Astrocyte of the spinal cord (primary cell): ENCODE measurements at regions not wholly inside any gene's neighbourhood (a gene's known extent, or its start where the extent isn't known, plus 50 kb on each side); places are given as distances from the start of the nearest gene placed in this dataset.

Source experiments
- DNase-seq: peaks from one replicate; pipeline ENCODE4 v3.0.0; 2011; ENCODE audit warnings: low read depth, low spot score
- H3K4me3 ChIP-seq: 2 replicates; pipeline ENCODE4 v1.5.1; 2011; ENCODE audit warnings: low read depth, mild to moderate bottlenecking, low read length, moderate library complexity
- in situ Hi-C: cut with HindIII; loops from 2 replicates; pipeline ENCODE4 v1.10.0; 2017; ENCODE audit warnings: low sequenced_read_pairs
- TF ChIP-seq, protein P1 (sequence below): IDR thresholded peaks from 2 replicates; pipeline ENCODE4 v1.5.1; 2012; ENCODE audit warnings: low read depth, mild to moderate bottlenecking, low read length, inconsistent platforms

DNA sequence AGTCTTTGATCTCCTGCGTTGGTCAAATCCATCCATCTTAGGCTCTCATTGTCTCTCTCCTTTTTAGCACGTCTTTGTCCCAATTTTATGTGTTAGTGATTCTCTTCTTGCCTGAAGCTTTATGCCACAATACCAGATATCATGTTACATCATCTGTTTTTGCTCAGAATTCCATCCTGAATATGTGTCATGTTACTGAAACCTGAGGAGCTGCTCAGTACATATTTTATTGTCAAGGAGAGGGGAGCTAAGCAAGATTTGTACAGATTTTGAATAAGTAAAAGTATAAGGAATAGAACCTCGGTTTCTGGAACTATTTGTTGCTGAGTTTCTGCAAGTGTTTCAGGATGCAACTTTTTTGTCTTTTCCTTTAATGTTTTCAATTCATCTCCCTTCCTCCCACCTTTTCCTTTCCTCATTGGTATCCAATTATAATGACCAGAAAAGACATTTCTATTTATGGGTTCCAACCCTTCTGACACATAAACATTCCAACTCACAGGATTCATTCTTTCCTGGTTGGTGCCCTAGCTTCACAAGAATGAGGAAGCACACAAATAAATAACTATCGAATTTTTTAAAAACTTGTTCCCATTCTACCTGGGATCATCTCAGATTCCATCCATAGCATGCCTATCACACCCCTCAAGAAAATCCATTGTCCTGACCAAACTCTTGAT, 291.8 kb downstream of the CRPPA start:
- TF ChIP-seq, protein P1, sequence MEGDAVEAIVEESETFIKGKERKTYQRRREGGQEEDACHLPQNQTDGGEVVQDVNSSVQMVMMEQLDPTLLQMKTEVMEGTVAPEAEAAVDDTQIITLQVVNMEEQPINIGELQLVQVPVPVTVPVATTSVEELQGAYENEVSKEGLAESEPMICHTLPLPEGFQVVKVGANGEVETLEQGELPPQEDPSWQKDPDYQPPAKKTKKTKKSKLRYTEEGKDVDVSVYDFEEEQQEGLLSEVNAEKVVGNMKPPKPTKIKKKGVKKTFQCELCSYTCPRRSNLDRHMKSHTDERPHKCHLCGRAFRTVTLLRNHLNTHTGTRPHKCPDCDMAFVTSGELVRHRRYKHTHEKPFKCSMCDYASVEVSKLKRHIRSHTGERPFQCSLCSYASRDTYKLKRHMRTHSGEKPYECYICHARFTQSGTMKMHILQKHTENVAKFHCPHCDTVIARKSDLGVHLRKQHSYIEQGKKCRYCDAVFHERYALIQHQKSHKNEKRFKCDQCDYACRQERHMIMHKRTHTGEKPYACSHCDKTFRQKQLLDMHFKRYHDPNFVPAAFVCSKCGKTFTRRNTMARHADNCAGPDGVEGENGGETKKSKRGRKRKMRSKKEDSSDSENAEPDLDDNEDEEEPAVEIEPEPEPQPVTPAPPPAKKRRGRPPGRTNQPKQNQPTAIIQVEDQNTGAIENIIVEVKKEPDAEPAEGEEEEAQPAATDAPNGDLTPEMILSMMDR: no peak
- peak; percentile 85 for DNase-seq
- in situ Hi-C loops: no loop called here
- no peak overlapping the region for H3K4me3 ChIP-seq

DNA sequence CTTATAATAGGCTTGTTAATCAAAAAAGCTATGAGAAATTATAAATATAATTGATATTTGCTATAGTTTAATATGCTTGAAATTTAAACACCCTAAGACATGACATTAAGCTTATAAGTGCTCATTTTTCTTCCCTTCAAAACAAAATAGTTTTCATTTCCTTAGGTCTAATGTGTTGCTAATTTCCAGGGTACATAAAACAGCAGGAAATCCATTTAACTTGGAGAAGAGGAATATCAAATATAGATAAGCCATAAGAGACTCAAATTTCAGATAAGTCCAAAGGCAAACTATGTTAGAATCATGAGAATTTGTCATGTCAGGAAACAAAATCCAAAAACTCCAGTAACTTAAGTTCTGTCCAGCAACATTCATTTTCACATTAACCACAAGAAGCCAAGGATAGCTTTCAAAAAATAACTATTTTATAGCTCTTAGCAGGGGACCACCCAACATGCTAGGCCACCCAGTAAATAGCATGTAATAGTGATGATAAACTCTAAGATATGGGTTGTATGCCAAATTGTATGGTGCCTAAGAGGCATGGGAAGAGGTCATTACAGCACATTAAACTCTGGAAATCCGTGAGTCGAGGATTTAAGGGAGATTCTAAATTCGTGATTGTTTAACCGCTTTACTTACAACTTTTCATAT, 298.1 kb downstream of the CRPPA start:
- TF ChIP-seq, protein P1: no peak
- no peak for DNase-seq
- no peak overlapping the region for H3K4me3 ChIP-seq
- in situ Hi-C loops: no loop called here

DNA sequence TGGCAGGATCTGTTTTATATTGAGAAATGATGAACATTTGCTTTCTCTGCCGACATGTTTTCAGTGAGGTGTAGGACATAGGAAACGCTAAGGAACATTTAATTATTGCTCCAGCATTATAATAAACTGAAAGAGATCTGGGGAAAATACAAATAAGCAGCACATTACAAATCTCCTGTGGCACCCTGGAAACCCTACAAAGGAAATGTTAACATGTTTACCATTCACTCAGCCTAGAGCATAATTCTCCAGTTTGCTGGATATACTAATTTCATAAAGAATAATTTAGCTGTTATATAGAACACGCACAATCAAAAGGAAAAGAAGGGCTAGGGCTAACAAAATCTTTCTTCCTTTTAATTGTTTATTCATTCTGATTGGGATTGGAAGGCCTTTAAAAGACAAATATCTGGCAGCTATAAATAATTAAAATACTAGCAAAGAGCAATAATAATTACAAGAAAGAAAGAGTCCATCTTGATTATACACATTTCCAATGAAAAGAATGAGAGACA, 299.4 kb downstream of the CRPPA start:
- no peak for DNase-seq
- TF ChIP-seq, protein P1: no peak
- in situ Hi-C loops: no loop called here
- H3K4me3 ChIP-seq: no peak overlapping the region

DNA sequence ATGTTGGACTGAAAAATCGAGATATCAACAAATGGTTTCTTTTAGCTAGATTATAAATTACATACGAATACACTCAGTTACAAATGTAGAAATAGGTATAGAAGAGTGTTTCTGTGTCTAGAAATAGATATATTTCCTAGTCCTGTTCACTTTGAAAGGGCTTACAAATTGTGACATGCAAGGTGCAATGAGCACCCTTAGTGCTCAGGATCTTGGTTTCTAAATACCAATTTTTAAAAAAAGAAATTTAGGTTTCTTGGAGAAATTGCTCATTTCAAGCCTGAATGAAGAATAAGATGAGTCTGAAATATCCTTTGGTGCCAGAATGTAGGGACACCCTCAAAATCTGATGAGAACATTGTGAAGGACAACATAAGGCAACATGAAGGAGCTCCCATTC, 306.0 kb downstream of the CRPPA start:
- no peak for DNase-seq
- in situ Hi-C loops: no loop called here
- TF ChIP-seq, protein P1: no peak
- H3K4me3 ChIP-seq: no peak overlapping the region

DNA sequence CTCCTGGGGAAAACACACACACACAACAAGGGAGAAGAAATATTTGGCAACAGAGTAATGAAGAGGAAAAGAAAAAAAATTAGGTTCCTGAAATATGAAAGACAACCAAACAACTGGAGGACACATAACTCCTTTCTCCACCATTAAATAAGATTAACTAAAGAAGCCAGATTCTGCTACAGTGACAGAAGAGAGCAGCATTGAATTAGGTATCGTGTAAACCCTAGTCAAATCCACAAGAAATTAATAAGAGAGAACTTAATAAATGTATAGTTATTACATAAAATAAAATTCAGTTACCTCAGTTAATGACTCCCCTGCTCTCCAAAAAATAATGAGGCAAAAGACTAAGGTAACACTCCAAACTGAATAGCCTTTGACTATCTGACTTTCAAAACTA, 306.7 kb downstream of the CRPPA start:
- TF ChIP-seq, protein P1: peak; percentile 44
- peak; percentile 51 for DNase-seq
- in situ Hi-C loops: no loop called here
- H3K4me3 ChIP-seq: no peak overlapping the region

GRCh38 chr7:16114071-16114470, 307.3 kb downstream of the CRPPA start:
- no peak overlapping the region for H3K4me3 ChIP-seq
- in situ Hi-C loops: no loop called here
- no peak for DNase-seq
- TF ChIP-seq, protein P1: no peak
